PC-9 (cell line): ENCODE measurements at regions not wholly inside any gene's neighbourhood (a gene's known extent, or its start where the extent isn't known, plus 50 kb on each side); places are given as distances from the start of the nearest gene placed in this dataset.

Experiments used
- CTCF ChIP-seq: fragments of 200-600 bp; sonication (generic); conservative IDR thresholded peaks from 2 replicates; pipeline ENCODE4 v1.6.1; 2017; ENCODE audit warnings: mixed run types, antibody characterized with exemption, mild to moderate bottlenecking, moderate library complexity
- EZH2 ChIP-seq: fragments of 200-600 bp; sonication (generic); IDR thresholded peaks from 2 replicates; pipeline ENCODE4 v1.8.0; 2017; ENCODE audit warnings: antibody characterized with exemption, low read depth

GRCh38 chr18:53702480-53702879 lies 522.0 kb downstream of the MBD2 start:
- TF ChIP-seq CTCF: no peak
- no peak for TF ChIP-seq EZH2
